ENCODE measurements at regions not wholly inside any gene's neighbourhood (a gene's known extent, or its start where the extent isn't known, plus 50 kb on each side); places are given as distances from the start of the nearest gene placed in this dataset.

DNA sequence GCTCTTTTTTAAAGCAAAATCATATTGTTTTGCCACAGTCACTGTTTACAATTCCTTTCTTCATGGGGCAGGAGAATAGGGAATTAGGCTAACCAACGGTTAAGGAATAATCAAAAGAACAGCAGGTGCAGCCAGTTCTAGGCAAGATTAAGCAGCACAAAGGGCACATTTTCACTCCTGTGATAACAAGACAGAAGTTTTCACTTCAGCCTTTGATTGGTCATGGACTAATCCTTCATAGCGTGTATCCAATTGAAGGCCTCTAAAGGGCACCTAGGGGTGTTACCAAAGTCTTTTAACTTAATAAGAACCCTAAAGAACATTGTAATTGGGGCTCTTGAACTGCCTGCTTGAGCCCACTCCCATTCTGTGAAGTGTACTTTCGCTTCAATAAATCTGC, 206.9 kb upstream of the AMIGO2 start:
- CTCF ChIA-PET: no interaction called here
- no peak overlapping the region for H2BK20ac ChIP-seq (ENCODE audit: low read depth, low read length)
- H4K5ac ChIP-seq (ENCODE audit: low read depth, low read length): no peak overlapping the region
- H3K9me3 ChIP-seq (ENCODE audit: control insufficient read depth, insufficient read depth, low read length): no peaks in the 10 kb centered on the region
- TF ChIP-seq NFE2L2 (IDR thresholded peaks at IDR 0.05; ENCODE audit: low read depth, low read length) (no peak), RAD21 (IDR thresholded peaks at IDR 0.05; ENCODE audit: low read length) (no peak), MXI1 (IDR thresholded peaks at IDR 0.05; ENCODE audit: borderline replicate concordance, low read depth, low read length) (no peak), RFX5 (IDR thresholded peaks at IDR 0.05; ENCODE audit: low read depth, low read length) (no peak), MAZ (IDR thresholded peaks at IDR 0.05; ENCODE audit: borderline replicate concordance, low read depth, low read length) (no peak), BHLHE40 (IDR thresholded peaks at IDR 0.05; ENCODE audit: low read depth, low read length) (no peak), POLR2A (IDR thresholded peaks at IDR 0.05; ENCODE audit: low read depth, low read length) (no peak), CEBPB (IDR thresholded peaks at IDR 0.05; ENCODE audit: low read depth, low read length) (no peak), CHD1 (IDR thresholded peaks at IDR 0.05; ENCODE audit: low read depth, low read length) (no peak), SMC3 (IDR thresholded peaks at IDR 0.05; ENCODE audit: low read depth, low read length) (no peak), FOS (IDR thresholded peaks at IDR 0.05; ENCODE audit: low read depth, low read length) (no peak), RCOR1 (IDR thresholded peaks at IDR 0.05; ENCODE audit: insufficient replicate concordance, low read length) (no peak)
- TF ChIP-seq, protein P1, sequence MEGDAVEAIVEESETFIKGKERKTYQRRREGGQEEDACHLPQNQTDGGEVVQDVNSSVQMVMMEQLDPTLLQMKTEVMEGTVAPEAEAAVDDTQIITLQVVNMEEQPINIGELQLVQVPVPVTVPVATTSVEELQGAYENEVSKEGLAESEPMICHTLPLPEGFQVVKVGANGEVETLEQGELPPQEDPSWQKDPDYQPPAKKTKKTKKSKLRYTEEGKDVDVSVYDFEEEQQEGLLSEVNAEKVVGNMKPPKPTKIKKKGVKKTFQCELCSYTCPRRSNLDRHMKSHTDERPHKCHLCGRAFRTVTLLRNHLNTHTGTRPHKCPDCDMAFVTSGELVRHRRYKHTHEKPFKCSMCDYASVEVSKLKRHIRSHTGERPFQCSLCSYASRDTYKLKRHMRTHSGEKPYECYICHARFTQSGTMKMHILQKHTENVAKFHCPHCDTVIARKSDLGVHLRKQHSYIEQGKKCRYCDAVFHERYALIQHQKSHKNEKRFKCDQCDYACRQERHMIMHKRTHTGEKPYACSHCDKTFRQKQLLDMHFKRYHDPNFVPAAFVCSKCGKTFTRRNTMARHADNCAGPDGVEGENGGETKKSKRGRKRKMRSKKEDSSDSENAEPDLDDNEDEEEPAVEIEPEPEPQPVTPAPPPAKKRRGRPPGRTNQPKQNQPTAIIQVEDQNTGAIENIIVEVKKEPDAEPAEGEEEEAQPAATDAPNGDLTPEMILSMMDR (conservative IDR thresholded peaks at IDR 0.05; ENCODE audit: low read depth, low read length): no peak
- TF ChIP-seq, protein P2, sequence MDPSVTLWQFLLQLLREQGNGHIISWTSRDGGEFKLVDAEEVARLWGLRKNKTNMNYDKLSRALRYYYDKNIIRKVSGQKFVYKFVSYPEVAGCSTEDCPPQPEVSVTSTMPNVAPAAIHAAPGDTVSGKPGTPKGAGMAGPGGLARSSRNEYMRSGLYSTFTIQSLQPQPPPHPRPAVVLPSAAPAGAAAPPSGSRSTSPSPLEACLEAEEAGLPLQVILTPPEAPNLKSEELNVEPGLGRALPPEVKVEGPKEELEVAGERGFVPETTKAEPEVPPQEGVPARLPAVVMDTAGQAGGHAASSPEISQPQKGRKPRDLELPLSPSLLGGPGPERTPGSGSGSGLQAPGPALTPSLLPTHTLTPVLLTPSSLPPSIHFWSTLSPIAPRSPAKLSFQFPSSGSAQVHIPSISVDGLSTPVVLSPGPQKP (IDR thresholded peaks at IDR 0.05; ENCODE audit: borderline replicate concordance, low read depth, low read length): no peak
- TF ChIP-seq, protein P3, sequence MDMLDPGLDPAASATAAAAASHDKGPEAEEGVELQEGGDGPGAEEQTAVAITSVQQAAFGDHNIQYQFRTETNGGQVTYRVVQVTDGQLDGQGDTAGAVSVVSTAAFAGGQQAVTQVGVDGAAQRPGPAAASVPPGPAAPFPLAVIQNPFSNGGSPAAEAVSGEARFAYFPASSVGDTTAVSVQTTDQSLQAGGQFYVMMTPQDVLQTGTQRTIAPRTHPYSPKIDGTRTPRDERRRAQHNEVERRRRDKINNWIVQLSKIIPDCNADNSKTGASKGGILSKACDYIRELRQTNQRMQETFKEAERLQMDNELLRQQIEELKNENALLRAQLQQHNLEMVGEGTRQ (IDR thresholded peaks at IDR 0.05; ENCODE audit: low read depth, low read length): no peak
- POLR2A ChIA-PET (ENCODE audit: unreplicated experiment): no interaction called here
- peaks cover 2% of the 10 kb centered on the region; the same call in 1 of the 2 replicates for H3K9me1 ChIP-seq (ENCODE audit: insufficient read depth, low read length)
- in situ Hi-C loops (cut with MboI; ENCODE audit: low sequenced_read_pairs) (no loop called here), intact Hi-C loops (cut with micrococcal nuclease) (no loop called here), dilution Hi-C loops (cut with HindIII; ENCODE audit: low sequenced_read_pairs, unreplicated experiment) (no loop called here)
- no peak overlapping the region for H4K8ac ChIP-seq (ENCODE audit: low read depth in 2 of 2, low read length in 2 of 2)
- H3K14ac ChIP-seq (replicated peaks; ENCODE audit: low read depth, low read length): no peak overlapping the region
- no peak overlapping the region for H3K18ac ChIP-seq (ENCODE audit: low read depth, low read length)
- H3K9ac ChIP-seq (ENCODE audit: low read depth, low read length): no peak overlapping the region
- H3K27me3 ChIP-seq (ENCODE audit: control insufficient read depth, insufficient read depth, low read length): no peaks in the 10 kb centered on the region
- H3K23ac ChIP-seq (ENCODE audit: low read depth, low read length): no peak overlapping the region
- no TSS peak for BruUV-seq (replicated peaks)
- H3K4me2 ChIP-seq (ENCODE audit: low read depth, low read length): no peak overlapping the region
- ATAC-seq (ENCODE audit: low read depth) (no peak), DNase-seq (no peak)
- no peak overlapping the region for H2BK5ac ChIP-seq (ENCODE audit: low read depth, low read length, poor library complexity, severe bottlenecking)
- no peak overlapping the region for H2BK120ac ChIP-seq (ENCODE audit: low read depth, low read length)
- no peaks in the 10 kb centered on the region for H3K36me3 ChIP-seq (ENCODE audit: control insufficient read depth, insufficient read depth, low read length)
- H4K20me1 ChIP-seq (ENCODE audit: insufficient read depth, low read length): no peaks in the 10 kb centered on the region
- 0 out of 3 replicates have a peak overlapping the region, but pooled peaks have one; percentile 17 for H2BK15ac ChIP-seq (ENCODE audit: low read depth, low read length)
- H3K4me1 ChIP-seq (ENCODE audit: control insufficient read depth, insufficient read depth, low read length): no peaks in the 10 kb centered on the region; the same call in 1 of the 2 replicates
- no peak overlapping the region for H3K27ac ChIP-seq (ENCODE audit: insufficient read depth, low read length)
- no peak overlapping the region for H3K56ac ChIP-seq (ENCODE audit: extremely low read depth, insufficient read depth, low read length)
- no peak overlapping the region for H2AK9ac ChIP-seq (replicated peaks; ENCODE audit: low read depth, low read length, poor library complexity)
- H3K79me1 ChIP-seq (ENCODE audit: low read depth in 1 of 2, low read length in 2 of 2): no peaks in the 10 kb centered on the region
- no peak overlapping the region for H2AK5ac ChIP-seq (ENCODE audit: low read depth, low read length)
- no peak overlapping the region for H2AFZ ChIP-seq (replicated peaks; ENCODE audit: low read length, poor library complexity)
- no peak overlapping the region for H3K4me3 ChIP-seq (ENCODE audit: insufficient read depth, low read depth, low read length)
- no CpG with 5 or more reads among the region's 3 CpGs for WGBS, 2 experiments (ENCODE audit: extremely low coverage in 2 of 2, insufficient read length in 1 of 2)
- no peak overlapping the region for H4K91ac ChIP-seq (ENCODE audit: insufficient read depth, low read depth, low read length)
- H3K4ac ChIP-seq (ENCODE audit: low read depth, low read length): no peak overlapping the region
